COLO668 (cell line): ENCODE measurements at regions not wholly inside any gene's neighbourhood (a gene's known extent, or its start where the extent isn't known, plus 50 kb on each side); places are given as distances from the start of the nearest gene placed in this dataset.

Experiments used
- DNase-seq: peaks from one replicate; lab custom pipeline; 2025; ENCODE audit not compliant: unreplicated experiment; lab: John Stamatoyannopoulos, UW

GRCh38 chr3:178156301-178156700 lies 379.9 kb upstream of the KCNMB2 start:
- DNase-seq = no peak

GRCh38 chr3:178159691-178160220 lies 376.5 kb upstream of the KCNMB2 start:
- DNase-seq = no peak

- no peak for DNase-seq
Measured at GRCh38 chr3:178169421-178169820, 366.8 kb upstream of the KCNMB2 start.

GRCh38 chr3:178170698-178171535 lies 365.3 kb upstream of the KCNMB2 start:
- DNase-seq = no peak

GRCh38 chr3:178172121-178172520 lies 364.1 kb upstream of the KCNMB2 start:
- DNase-seq = no peak

GRCh38 chr3:178174201-178174915 lies 361.9 kb upstream of the KCNMB2 start:
- no peak for DNase-seq

GRCh38 chr3:178181088-178181487 lies 355.1 kb upstream of the KCNMB2 start:
- no peak for DNase-seq

- DNase-seq = no peak
Measured at GRCh38 chr3:178181784-178182183, 354.5 kb upstream of the KCNMB2 start.

- DNase-seq = no peak
Measured at GRCh38 chr3:178182337-178182779, 353.9 kb upstream of the KCNMB2 start.

- no peak for DNase-seq
Measured at GRCh38 chr3:178184833-178185232, 351.4 kb upstream of the KCNMB2 start.

- no peak for DNase-seq
Measured at GRCh38 chr3:178186666-178187065, 349.6 kb upstream of the KCNMB2 start.

GRCh38 chr3:178189854-178190253 lies 346.4 kb upstream of the KCNMB2 start:
- no peak for DNase-seq

GRCh38 chr3:178193846-178194245 lies 342.4 kb upstream of the KCNMB2 start:
- DNase-seq = no peak

GRCh38 chr3:178194539-178194938 lies 341.7 kb upstream of the KCNMB2 start:
- DNase-seq = no peak

GRCh38 chr3:178195824-178196223 lies 340.4 kb upstream of the KCNMB2 start:
- DNase-seq = no peak

- no peak for DNase-seq
Measured at GRCh38 chr3:178198329-178198728, 337.9 kb upstream of the KCNMB2 start.

GRCh38 chr3:178200316-178200715 lies 335.9 kb upstream of the KCNMB2 start:
- no peak for DNase-seq

- no peak for DNase-seq
Measured at GRCh38 chr3:178201714-178202113, 334.5 kb upstream of the KCNMB2 start.

GRCh38 chr3:178202194-178202593 lies 334.0 kb upstream of the KCNMB2 start:
- no peak for DNase-seq

GRCh38 chr3:178203165-178203564 lies 333.1 kb upstream of the KCNMB2 start:
- no peak for DNase-seq

- no peak for DNase-seq
Measured at GRCh38 chr3:178203650-178204049, 332.6 kb upstream of the KCNMB2 start.

- DNase-seq = no peak
Measured at GRCh38 chr3:178205740-178206139, 330.5 kb upstream of the KCNMB2 start.
